ENCODE measurements at regions not wholly inside any gene's neighbourhood (a gene's known extent, or its start where the extent isn't known, plus 50 kb on each side); places are given as distances from the start of the nearest gene placed in this dataset.

DNA sequence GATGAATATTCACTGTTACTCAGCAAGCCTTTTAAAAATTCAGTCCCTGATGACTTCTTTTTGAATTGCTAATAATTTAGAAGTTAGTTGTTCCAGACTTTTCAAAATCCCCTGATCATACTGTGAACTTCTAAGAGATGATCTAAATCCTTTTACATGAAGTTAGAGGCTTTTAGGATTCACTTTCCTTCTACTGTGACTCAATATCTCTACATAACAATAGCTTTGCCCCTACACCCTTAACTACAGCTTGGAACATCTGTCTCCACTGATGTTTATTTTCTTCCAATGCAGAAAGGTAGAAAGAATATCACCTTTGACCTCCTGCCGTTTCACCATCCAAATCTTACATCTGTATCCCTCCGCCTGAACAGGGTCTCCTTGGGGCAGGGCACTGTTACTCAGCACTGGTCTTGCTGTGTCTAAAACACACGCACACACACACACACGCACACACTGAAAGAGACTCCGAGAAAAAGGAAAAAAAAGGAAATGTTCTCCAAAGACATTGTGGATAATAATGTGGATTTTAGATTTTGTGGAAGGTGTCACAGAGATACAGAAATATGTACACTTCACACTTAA, 111.6 kb upstream of the GPRIN3 start:
- no peak for FAIRE-seq

GRCh38 chr4:89416960-89417359, 109.4 kb upstream of the GPRIN3 start:
- peak; percentile 47 for FAIRE-seq

DNA sequence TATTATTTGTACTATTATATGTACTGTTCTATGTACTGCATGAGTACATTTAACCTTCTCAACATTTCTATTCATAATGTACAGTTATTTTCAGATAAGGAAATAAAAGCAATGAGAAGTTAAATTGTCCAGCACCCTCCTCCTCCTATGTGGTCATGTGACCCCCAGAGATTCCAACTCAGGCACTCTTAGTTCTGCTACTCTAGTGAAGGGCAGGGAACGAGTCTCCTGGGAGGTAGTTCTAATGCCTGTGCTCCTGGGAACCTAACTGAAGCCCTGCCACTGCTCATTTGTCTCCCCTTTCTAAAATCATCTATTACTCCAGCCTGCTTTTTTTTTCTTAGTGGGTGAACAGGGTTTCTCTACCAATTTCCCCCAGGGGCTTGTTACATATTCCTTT, 105.9 kb upstream of the GPRIN3 start:
- no peak for FAIRE-seq

- FAIRE-seq = no peak
These were observed 104.1 kb upstream of the GPRIN3 start for GRCh38 chr4:89411539-89412309.

GRCh38 chr4:89410687-89411086, 103.1 kb upstream of the GPRIN3 start:
- no peak for FAIRE-seq

DNA sequence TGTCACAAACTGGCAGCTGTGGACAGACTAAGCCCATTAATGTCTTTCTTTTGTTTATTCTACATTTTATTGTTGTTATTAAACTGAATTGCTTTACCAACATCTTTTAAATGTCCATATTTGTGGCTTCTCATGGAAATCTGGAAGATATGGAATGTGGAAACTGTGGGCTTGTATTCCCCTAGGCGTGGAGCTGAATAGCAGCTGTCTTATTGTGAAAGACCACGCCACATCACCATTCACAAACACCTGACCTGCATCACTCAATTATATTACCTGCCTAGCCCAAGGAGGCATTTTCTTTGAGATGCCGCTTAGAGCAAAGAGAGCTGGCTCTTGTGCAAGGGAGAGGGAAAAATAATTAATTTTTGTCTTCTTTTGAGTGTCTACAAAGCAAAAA, 96.9 kb upstream of the GPRIN3 start:
- FAIRE-seq = no peak

- FAIRE-seq = no peak
These were observed 96.2 kb upstream of the GPRIN3 start for GRCh38 chr4:89403826-89404225.

- no peak for FAIRE-seq
These were observed 92.9 kb upstream of the GPRIN3 start for GRCh38 chr4:89400287-89401035.

DNA sequence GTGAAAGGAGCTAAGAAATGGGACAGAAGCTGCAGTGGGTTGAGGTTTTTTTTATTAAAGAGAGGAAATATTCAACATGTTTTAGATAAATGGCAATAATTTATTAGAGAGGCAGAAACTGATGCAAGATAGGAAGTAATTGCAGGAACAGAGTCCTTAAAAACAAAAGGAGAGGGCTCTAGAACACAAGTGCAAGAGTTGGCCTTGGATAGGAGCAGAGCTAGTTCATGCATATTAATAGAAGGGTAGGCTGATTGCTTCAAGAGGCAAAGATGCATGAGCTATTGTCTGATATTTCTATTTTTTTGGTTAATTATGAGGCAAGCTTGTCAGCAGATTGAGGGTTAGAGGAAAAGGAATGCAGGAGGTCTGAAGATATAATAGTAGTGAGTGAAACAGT, 91.0 kb upstream of the GPRIN3 start:
- FAIRE-seq = no peak

GRCh38 chr4:89398146-89398545, 90.5 kb upstream of the GPRIN3 start:
- no peak for FAIRE-seq

GRCh38 chr4:89397441-89397840, 89.8 kb upstream of the GPRIN3 start:
- no peak for FAIRE-seq

DNA sequence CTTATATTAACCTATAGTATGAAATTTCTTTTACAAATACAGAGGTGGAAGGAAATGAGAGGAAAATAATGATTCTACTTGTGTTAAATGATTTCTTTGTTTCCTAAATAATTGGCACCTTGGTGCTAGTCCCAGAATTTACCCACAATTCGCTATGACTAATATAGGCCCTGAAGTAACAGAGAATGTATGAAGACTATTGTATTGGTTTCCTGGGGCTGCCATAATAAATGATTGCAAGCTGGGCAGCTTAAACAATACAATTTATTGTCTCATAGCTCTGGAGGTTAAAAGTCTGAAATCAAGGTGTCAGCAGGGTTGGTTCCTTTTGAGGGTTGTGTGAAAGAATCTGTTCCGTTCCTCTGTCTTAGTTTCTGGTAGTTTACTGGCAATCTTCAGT, 74.8 kb upstream of the GPRIN3 start:
- no peak for FAIRE-seq

GRCh38 chr4:89380980-89381379, 73.4 kb upstream of the GPRIN3 start:
- no peak for FAIRE-seq

- no peak for FAIRE-seq
These were observed 72.0 kb upstream of the GPRIN3 start for GRCh38 chr4:89379511-89380044.

- FAIRE-seq = no peak
These were observed 65.8 kb upstream of the GPRIN3 start for GRCh38 chr4:89373394-89373793.

DNA sequence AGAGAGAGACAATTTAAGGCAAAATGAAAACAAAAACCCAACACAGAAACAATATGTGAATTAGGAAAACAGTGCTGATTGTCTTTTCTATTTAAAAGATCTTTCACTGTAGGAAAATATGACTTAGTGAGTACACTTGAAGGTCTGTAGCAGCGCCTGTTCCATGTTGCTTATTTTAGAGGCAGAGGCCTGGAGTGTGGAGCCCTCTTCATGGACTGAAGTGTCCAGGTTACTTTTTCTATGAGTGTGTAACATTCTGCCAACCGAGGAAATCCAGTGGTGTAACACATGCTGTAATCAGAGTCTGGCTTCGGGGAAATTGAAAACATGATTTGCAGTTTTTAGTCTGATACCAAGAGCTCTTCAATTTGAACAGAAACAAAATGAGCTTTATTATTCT, 64.0 kb upstream of the GPRIN3 start:
- FAIRE-seq = no peak

GRCh38 chr4:89369581-89369980, 62.0 kb upstream of the GPRIN3 start:
- no peak for FAIRE-seq

DNA sequence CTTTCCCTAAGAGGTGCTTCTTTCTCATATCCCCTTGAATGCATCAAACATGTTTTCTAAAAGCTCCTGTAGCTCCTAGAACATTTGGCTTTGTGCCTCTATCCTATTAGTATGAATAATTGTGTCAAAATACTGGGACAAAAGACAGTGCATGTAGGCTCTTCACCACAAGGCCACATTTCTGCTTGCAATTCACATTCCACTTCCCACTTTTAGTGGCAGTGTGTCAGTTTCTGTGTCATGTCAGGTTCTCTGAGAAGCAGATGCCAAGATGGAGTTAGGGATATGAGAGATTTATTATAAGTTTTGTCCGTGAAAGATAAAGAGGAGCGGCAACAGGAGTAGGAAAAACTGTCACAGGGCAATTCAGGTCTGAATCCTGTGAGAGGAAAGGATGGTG, 61.3 kb upstream of the GPRIN3 start:
- FAIRE-seq = no peak

- no peak for FAIRE-seq
These were observed 58.2 kb upstream of the GPRIN3 start for GRCh38 chr4:89365776-89366175.

DNA sequence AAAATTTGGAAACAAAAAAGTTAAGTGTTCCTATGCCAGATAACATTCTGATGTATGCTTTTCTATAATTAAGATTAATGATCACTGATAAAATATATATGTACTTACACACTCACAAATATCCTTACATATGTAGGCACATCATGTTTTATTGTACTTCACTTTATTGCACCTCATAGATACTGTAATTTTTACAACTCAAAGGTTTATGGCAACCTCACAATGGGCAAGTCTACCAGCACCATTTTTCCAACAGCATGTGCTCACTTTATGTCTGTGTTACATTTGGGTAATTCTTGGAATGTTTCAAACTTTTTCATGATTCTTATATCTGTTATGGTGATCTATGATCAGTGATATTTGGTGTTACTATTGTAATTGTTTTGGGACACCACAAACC, 57.8 kb upstream of the GPRIN3 start:
- FAIRE-seq = peak; percentile 74

DNA sequence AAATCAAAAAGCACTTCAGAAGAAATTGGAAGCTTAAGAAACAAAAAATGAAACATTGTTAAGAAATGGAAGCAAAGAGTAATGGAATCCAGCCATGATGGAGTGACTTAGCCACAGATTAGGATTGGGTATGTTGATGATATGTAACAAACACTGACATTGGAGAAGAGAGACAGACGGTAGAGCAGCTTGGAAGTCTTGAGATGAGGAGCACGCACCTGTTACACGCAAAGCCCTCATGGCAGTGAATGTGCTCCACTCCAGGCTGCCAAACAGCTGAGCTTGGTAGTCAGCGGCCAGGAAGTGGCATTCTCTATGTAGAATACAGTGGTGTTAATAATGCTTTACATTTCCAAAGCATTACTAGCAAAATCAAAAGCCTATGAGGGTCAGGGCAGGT, 56.9 kb upstream of the GPRIN3 start:
- no peak for FAIRE-seq

- no peak for FAIRE-seq
These were observed 56.2 kb upstream of the GPRIN3 start for GRCh38 chr4:89363786-89364185.

- FAIRE-seq = no peak
These were observed 51.5 kb upstream of the GPRIN3 start for GRCh38 chr4:89358935-89359638.

All from colon (tissue), 2 donors.